K562 (cell line): ENCODE measurements at regions not wholly inside any gene's neighbourhood (a gene's known extent, or its start where the extent isn't known, plus 50 kb on each side); places are given as distances from the start of the nearest gene placed in this dataset.

Experiments used
- ATAC-seq: fragments of 200-7000 bp; cut with Tn5 transposase; 3 replicates; pipeline ENCODE4 v1.9.1; 2020; ENCODE audit warnings: moderate library complexity
- BruUV-seq: library from RNA; stranded (reverse); fragments of 400-500 nt; replicated peaks from 2 replicates; lab custom pipeline; 2021; lab: Mats Ljungman, UMichigan
- CTCF ChIA-PET: fragments of 300-600 bp; formaldehyde crosslinking; extraction: SDS; loops from one replicate; lab custom pipeline; 2021; ENCODE audit warnings: low intra/inter-chr PET ratio; lab: Yijun Ruan, JAX
- POLR2A ChIA-PET: fragments of 300-600, 350-650 bp; sonication (Branson Sonifier 250); formaldehyde crosslinking; extraction: SDS; loops from one replicate; lab custom pipeline; 2021; ENCODE audit warnings: antibody characterized with exemption, inconsistent platforms; lab: Yijun Ruan, JAX
- DNase-seq, 4 experiments: peaks; one replicate each; pipeline versions ENCODE4 v3.0.0 to v3.0.0-alpha.2; 2011 to 2018; ENCODE audit warnings: low spot score in 3 of 4, mixed read lengths in 3 of 4; ENCODE audit errors: extremely low read depth in 1 of 4
- FAIRE-seq: peaks from 2 replicates; lab custom pipeline; 2011; peaks lifted over from hg19 to GRCh38; lab: Jason Lieb, UNC
- H2AFZ ChIP-seq: 2 replicates; pipeline ENCODE4 v1.6.0; 2011; ENCODE audit warnings: low read depth, low read length, control low read depth, inconsistent platforms
- H3K27ac ChIP-seq: fragments of 200-600 bp; 3 replicates; pipeline ENCODE4 v1.8.0; 2011; ENCODE audit warnings: low read depth, mild to moderate bottlenecking, control low read depth, inconsistent platforms, low read length, moderate library complexity, mixed read lengths; ENCODE audit errors: extremely low read depth
- H3K27me3 ChIP-seq, 2 experiments: fragments of 300-600 bp in 1 of 2; 2 replicates in 1 of 2; 3 replicates in 1 of 2; pipeline versions ENCODE4 v1.6.0 to v1.8.0; 2011; ENCODE audit warnings: inconsistent platforms in 2 of 2, low read length in 2 of 2, mild to moderate bottlenecking in 1 of 2, mixed read lengths in 1 of 2, moderate library complexity in 1 of 2; ENCODE audit not compliant: control insufficient read depth in 2 of 2, insufficient read depth in 2 of 2
- H3K36me3 ChIP-seq: fragments of 300-600 bp; 3 replicates; pipeline ENCODE4 v1.8.0; 2011; ENCODE audit warnings: mild to moderate bottlenecking, low read length, inconsistent platforms; ENCODE audit not compliant: control insufficient read depth, insufficient read depth
- H3K4me1 ChIP-seq, 2 experiments: fragments of 200-600 bp in 1 of 2; replicated peaks in 1 of 2; 2 replicates in 1 of 2; 3 replicates in 1 of 2; pipeline versions ENCODE4 v1.5.1 to v1.8.0; 2011; ENCODE audit warnings: inconsistent platforms in 2 of 2, low read length in 2 of 2, mild to moderate bottlenecking in 1 of 2, mixed read lengths in 1 of 2, moderate library complexity in 1 of 2; ENCODE audit not compliant: control insufficient read depth in 2 of 2, insufficient read depth in 2 of 2
- H3K4me2 ChIP-seq: 2 replicates; pipeline ENCODE4 v1.6.1; 2011; ENCODE audit warnings: low read length, control low read depth, inconsistent platforms, mixed read lengths; ENCODE audit not compliant: insufficient read depth
- H3K4me3 ChIP-seq: fragments of 200-600 bp; sonication (generic), shearing (Covaris generic); 2 replicates; pipeline ENCODE4 v1.5.1; 2016; ENCODE audit warnings: control low read depth, inconsistent platforms
- H3K79me2 ChIP-seq: fragments of 200-600 bp; 3 replicates; pipeline ENCODE4 v1.8.0; 2011; ENCODE audit warnings: low read length, inconsistent platforms; ENCODE audit not compliant: control insufficient read depth, insufficient read depth
- H3K9ac ChIP-seq, 2 experiments: 2 replicates each; pipeline versions ENCODE4 v1.6.0 to v1.6.1; 2011; ENCODE audit warnings: low read depth in 2 of 2, low read length in 2 of 2, control low read depth in 1 of 2, inconsistent platforms in 1 of 2, mild to moderate bottlenecking in 1 of 2, mixed read lengths in 1 of 2; ENCODE audit not compliant: insufficient read depth in 1 of 2
- H3K9me1 ChIP-seq: one replicate; pipeline ENCODE4 v1.6.0; 2011; ENCODE audit warnings: inconsistent platforms, mild to moderate bottlenecking, low read length, moderate library complexity; ENCODE audit not compliant: control insufficient read depth, insufficient read depth
- H3K9me3 ChIP-seq: replicated peaks from 2 replicates; pipeline ENCODE4 v1.5.1; 2011; ENCODE audit warnings: low read depth, low read length, inconsistent platforms; ENCODE audit not compliant: control insufficient read depth, insufficient read depth
- H4K20me1 ChIP-seq: replicated peaks from 2 replicates; pipeline ENCODE4 v1.6.1; 2011; ENCODE audit warnings: low read length, inconsistent platforms, mixed read lengths; ENCODE audit not compliant: control insufficient read depth, insufficient read depth
- CBFA2T3 ChIP-seq: fragments of 450-650 bp; IDR thresholded peaks from 2 replicates; pipeline ENCODE4 v1.6.1; 2017
- CHD1 ChIP-seq: fragments of 200-600 bp; sonication (generic); IDR thresholded peaks from one replicate; pipeline ENCODE4 v1.6.1; 2012; ENCODE audit warnings: mild to moderate bottlenecking, moderate library complexity, low read length, inconsistent platforms
- CREB3 ChIP-seq: fragments of 450-650 bp; conservative IDR thresholded peaks from 2 replicates; pipeline ENCODE4 v1.6.1; 2016; ENCODE audit warnings: missing genetic modification characterization, low read depth, mild to moderate bottlenecking, missing compliant biosample characterization, moderate library complexity
- FOXP4 ChIP-seq: sonication (generic); formaldehyde crosslinking; IDR thresholded peaks from 2 replicates; pipeline ENCODE4 v1.8.0; 2022; ENCODE audit warnings: mild to moderate bottlenecking, missing genetic modification reagents, borderline replicate concordance
- L3MBTL2 ChIP-seq: fragments of 450-650 bp; IDR thresholded peaks from 2 replicates; pipeline ENCODE4 v1.6.1; 2016; ENCODE audit warnings: mild to moderate bottlenecking, moderate library complexity
- MEF2D ChIP-seq: conservative IDR thresholded peaks from 2 replicates; pipeline ENCODE4 v1.6.1; 2016; ENCODE audit warnings: low read depth, missing genetic modification characterization, missing compliant biosample characterization
- MTA3 ChIP-seq: fragments of 450-650 bp; formaldehyde crosslinking; IDR thresholded peaks from 2 replicates; pipeline ENCODE4 v1.6.1; 2017; ENCODE audit warnings: mild to moderate bottlenecking, borderline replicate concordance
- MXI1 ChIP-seq: IDR thresholded peaks from 2 replicates; pipeline ENCODE4 v1.6.1; 2011; ENCODE audit warnings: low read depth, mild to moderate bottlenecking, improper control_type of control experiment, low read length
- POLR3G ChIP-seq: IDR thresholded peaks from 2 replicates; pipeline ENCODE4 v1.6.1; 2011; ENCODE audit not compliant: insufficient read length, insufficient replicate concordance; ENCODE audit errors: extremely low read depth
- RCOR1 ChIP-seq, 2 experiments: IDR thresholded peaks; 2 replicates each; pipeline ENCODE4 v1.6.1; 2012; ENCODE audit warnings: low read depth in 2 of 2, low read length in 2 of 2, borderline replicate concordance in 1 of 2, improper control_type of control experiment in 1 of 2
- RFX1 ChIP-seq: fragments of 450-650 bp; IDR thresholded peaks from 2 replicates; pipeline ENCODE4 v1.6.1; 2016; ENCODE audit warnings: mild to moderate bottlenecking, moderate library complexity
- SUPT5H ChIP-seq: fragments of 450-650 bp; IDR thresholded peaks from 2 replicates; pipeline ENCODE4 v1.6.1; 2016
- TRIM28 ChIP-seq: fragments of 450-650 bp; IDR thresholded peaks from 2 replicates; pipeline ENCODE4 v1.6.1; 2017
- ZFX ChIP-seq: sonication (generic); formaldehyde crosslinking; IDR thresholded peaks from 2 replicates; pipeline ENCODE4 v1.8.0; 2022; ENCODE audit warnings: mild to moderate bottlenecking, missing genetic modification reagents, moderate library complexity
- ZNF224 ChIP-seq: sonication (generic); formaldehyde crosslinking; IDR thresholded peaks from 2 replicates; pipeline ENCODE4 v1.8.0; 2022; ENCODE audit warnings: mild to moderate bottlenecking, missing genetic modification reagents
- ZNF699 ChIP-seq: fragments of 250-450 bp; sonication (Bioruptor Pico); IDR thresholded peaks from 2 replicates; pipeline ENCODE4 v1.8.0; 2021; ENCODE audit warnings: mild to moderate bottlenecking, moderate library complexity; ENCODE audit not compliant: insufficient replicate concordance
- WGBS: fragments of 100-300 bp; shearing (Covaris generic); methylation state at CpG from one replicate; pipeline ENCODE4 v1.1.6; 2016; ENCODE audit warnings: low coverage, mixed read lengths; ENCODE audit not compliant: insufficient coverage; ENCODE audit errors: missing lambda C conversion rate; 5-methylcytosine and 5-hydroxymethylcytosine counted together
- in situ Hi-C: fragments of 300-500 bp; cut with MboI; formaldehyde crosslinking; loops from 4 replicates; pipeline ENCODE4 v1.15.0; 2018; ENCODE audit warnings: inconsistent platforms, mixed read lengths
- intact Hi-C: fragments of 100-400 bp; cut with micrococcal nuclease; formaldehyde crosslinking; loops from 2 replicates; pipeline ENCODE4 v1.14.2; 2022

- no peak overlapping the region for H3K4me3 ChIP-seq
- H3K79me2 ChIP-seq = no peaks in the 10 kb centered on the region
- H3K9me1 ChIP-seq = no peaks in the 10 kb centered on the region
- no peak overlapping the region for H3K4me2 ChIP-seq
- H3K9me3 ChIP-seq = no peaks in the 10 kb centered on the region
- H2AFZ ChIP-seq = no peak overlapping the region
- no peaks in the 10 kb centered on the region for H3K4me1 ChIP-seq
- H3K27me3 ChIP-seq = no peaks in the 10 kb centered on the region
- no peak for FAIRE-seq
- CTCF ChIA-PET = no interaction called here
- intact Hi-C loops = no loop called here
- no peak for DNase-seq
- H3K36me3 ChIP-seq = no peaks in the 10 kb centered on the region
- H3K9ac ChIP-seq = no peak overlapping the region
- TF ChIP-seq POLR3G = no peak
- TF ChIP-seq CHD1 = no peak
- TF ChIP-seq MTA3 = no peak
- no peak for TF ChIP-seq ZFX (CRISPR knock-in tag)
- TF ChIP-seq RCOR1 (IDR thresholded peaks at IDR 0.05; ENCODE audit: borderline replicate concordance in 1 of 2, low read depth in 2 of 2, low read length in 2 of 2) = no peak
- TF ChIP-seq RFX1 = no peak
- TF ChIP-seq CREB3 (tag) = no peak
- no peak for TF ChIP-seq L3MBTL2
- TF ChIP-seq MEF2D (tag) = no peak
- TF ChIP-seq ZNF224 (CRISPR knock-in tag) = no peak
- no peak for TF ChIP-seq ZNF699 (CRISPR knock-in tag)
- no peak for TF ChIP-seq TRIM28
- no peak for TF ChIP-seq FOXP4 (CRISPR knock-in tag)
- no peak for TF ChIP-seq CBFA2T3
- TF ChIP-seq MXI1 = no peak
- no peak for TF ChIP-seq SUPT5H
- TF ChIP-seq, all 486 proteins: peak for 0
- in situ Hi-C loops = no loop called here
- no TSS peak for BruUV-seq
- ATAC-seq = no peak
- H4K20me1 ChIP-seq = no peaks in the 10 kb centered on the region
- 0% methylated on average over 1 of the region's 1 CpG for WGBS
- POLR2A ChIA-PET = no interaction called here
- H3K27ac ChIP-seq = no peak overlapping the region
These were observed 84.1 kb upstream of the ETV1 start for GRCh38 chr7:14073543-14073942.
